Iris pigment epithelial cell (primary cell): ENCODE measurements at regions not wholly inside any gene's neighbourhood (a gene's known extent, or its start where the extent isn't known, plus 50 kb on each side); places are given as distances from the start of the nearest gene placed in this dataset.

ENCODE experiments used
- DNase-seq: peaks from one replicate; pipeline ENCODE4 v3.0.0-alpha.2; 2011; ENCODE audit warnings: low read depth

GRCh38 chr13:39803156-39803555 is 147.7 kb downstream of the COG6 start:
- no peak for DNase-seq

DNA sequence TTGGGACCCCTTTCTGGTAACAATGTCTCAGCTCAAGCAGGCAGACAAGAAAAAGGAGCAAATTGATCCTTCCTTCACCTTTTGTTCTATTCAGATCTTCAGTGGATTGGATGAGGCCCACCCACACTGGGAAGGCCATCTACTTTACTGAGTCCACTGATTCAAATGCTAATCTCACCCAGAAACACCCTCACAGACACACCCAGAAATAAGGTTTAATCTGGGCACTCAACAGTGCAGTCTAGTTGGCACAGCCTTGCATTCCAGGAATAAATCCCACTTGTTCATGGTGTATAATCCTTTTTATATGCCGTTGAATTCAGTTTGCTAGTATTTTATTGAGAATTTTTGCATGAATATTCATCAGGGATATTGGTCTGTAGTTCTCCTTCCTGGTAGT is 148.4 kb downstream of the COG6 start:
- DNase-seq: no peak

GRCh38 chr13:39804332-39805210 is 149.1 kb downstream of the COG6 start:
- no peak for DNase-seq

GRCh38 chr13:39809466-39809865 is 154.0 kb downstream of the COG6 start:
- no peak for DNase-seq

DNA sequence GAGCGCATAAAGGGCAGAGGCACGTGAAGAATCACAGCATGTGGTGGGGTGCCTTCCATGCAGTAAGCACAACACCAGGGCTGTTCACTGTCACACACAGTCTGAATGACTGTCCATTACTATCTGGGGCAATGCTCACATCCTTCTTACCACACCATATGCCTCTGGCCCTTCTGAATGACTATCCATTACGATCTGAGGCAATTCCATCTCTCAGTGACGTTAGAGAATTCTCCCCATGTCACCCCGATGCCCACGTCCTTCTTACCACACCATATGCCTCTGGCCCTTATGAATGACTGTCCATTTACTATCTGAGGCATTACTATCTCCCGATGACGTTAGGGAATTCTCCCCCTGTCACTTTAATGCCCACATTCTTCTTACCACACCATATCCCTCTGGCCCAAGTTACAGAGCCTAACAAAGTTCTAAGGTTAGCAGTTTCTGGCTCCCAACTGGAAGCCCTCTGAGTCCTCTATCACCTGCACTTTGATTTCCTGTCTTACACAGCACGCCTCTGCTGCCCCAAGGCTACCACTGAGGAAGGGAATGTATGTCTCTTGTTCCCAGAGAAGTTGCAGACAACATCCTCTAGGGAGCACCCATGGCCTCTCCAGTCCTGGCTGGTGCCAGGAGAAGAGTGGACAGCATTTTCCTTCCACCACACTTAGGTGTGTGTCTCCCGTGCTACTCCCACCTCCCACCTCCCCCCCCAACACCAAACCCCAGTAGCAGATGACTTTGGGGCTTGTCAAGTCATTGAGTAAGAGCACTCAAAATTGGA is 154.8 kb downstream of the COG6 start:
- peak; percentile 12 for DNase-seq

- DNase-seq: no peak
Observed at GRCh38 chr13:39811051-39811450, 155.6 kb downstream of the COG6 start.

- DNase-seq: no peak
Observed at GRCh38 chr13:39811696-39812095, 156.2 kb downstream of the COG6 start.

- DNase-seq: peak; percentile 63
Observed at GRCh38 chr13:39815345-39816111, 160.1 kb downstream of the COG6 start.

DNA sequence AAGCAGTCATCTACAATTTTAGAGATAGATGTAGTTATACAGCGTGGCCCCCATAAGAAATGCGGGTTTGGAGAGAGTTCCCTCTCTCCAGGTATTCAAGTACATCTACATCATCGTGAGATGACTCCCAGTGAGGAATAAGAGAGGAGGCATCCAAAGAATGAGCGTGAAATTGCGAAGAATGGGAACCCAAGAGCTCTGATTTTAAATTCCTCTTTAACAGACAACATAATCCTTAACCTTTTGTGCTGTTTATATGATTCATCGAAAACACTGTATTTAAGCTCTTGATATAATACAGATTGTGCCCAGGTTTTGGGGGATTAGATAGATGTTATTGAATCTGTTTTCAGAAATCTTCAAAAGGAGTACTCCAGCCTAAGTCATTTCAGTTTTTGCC is 161.5 kb downstream of the COG6 start:
- peak; percentile 98 for DNase-seq

- peak; percentile 99 for DNase-seq
Observed at GRCh38 chr13:39818953-39819352, 163.5 kb downstream of the COG6 start.

DNA sequence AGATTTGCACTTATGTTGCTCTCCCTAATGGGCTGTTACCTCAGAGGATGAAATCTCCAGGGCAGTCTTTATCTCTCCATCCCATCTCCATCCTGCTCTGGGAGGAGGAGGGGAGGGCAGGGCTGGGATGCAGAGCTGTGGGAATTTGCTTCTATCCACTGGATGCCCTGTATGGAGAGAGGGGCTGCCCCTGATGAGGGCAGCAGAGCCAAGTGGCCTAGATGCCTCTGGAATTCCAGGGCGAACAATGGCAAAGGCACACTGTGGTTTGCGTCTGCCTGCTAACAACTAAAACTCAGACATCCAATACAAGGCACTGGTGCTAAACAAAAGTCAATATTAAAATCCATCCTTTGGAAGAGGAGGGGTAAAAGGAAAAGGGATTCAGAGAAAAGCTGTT is 165.1 kb downstream of the COG6 start:
- DNase-seq: no peak

- DNase-seq: no peak
Observed at GRCh38 chr13:39821977-39822376, 166.5 kb downstream of the COG6 start.

DNA sequence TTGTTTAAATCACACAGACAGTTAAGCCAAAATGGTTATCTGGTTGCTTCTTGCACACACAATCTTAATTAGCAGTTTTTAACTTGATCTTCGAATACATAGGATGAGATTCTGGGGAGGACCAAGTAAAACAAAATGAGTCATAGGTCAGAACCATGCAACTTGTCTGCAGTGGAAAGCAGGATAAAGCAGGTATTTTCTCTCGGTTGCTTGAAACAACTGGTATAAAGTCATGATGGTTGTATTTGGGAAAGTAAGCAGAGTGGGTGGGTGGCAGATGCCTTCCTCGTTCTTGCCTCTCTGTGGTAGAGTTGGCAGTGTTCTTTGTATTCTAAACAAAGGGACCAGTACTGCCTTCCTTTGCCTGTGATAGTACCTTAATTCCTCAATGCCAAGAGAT is 167.0 kb downstream of the COG6 start:
- DNase-seq: peak; percentile 60

GRCh38 chr13:39823063-39823713 is 167.7 kb downstream of the COG6 start:
- DNase-seq: no peak

DNA sequence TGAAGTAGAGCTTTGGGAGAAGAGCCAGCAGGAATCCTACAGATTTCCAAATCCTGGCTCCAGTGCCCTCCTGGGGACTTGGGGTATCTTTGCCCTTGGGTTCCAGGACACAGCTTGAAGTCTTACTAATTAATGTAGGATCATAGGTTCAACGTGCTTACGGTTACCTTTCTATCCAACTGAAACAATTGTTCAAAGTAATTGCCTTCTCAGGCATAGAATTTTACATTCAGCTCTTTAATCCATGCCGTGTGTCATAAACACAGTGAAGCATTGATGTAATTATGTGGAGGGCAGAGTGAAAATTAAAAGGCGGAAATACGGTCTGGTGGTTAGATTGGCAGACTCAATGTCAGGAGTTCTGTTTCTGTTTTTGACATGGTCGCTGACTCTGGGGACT is 170.4 kb downstream of the COG6 start:
- no peak for DNase-seq

GRCh38 chr13:39835253-39835652 is 179.8 kb downstream of the COG6 start:
- DNase-seq: peak; percentile 15

- DNase-seq: no peak
Observed at GRCh38 chr13:39836038-39836437, 180.6 kb downstream of the COG6 start.

GRCh38 chr13:39837866-39838265 is 182.4 kb downstream of the COG6 start:
- DNase-seq: peak; percentile 28

- no peak for DNase-seq
Observed at GRCh38 chr13:39840201-39840600, 184.7 kb downstream of the COG6 start.

GRCh38 chr13:39847336-39847735 is 191.9 kb downstream of the COG6 start:
- DNase-seq: no peak

DNA sequence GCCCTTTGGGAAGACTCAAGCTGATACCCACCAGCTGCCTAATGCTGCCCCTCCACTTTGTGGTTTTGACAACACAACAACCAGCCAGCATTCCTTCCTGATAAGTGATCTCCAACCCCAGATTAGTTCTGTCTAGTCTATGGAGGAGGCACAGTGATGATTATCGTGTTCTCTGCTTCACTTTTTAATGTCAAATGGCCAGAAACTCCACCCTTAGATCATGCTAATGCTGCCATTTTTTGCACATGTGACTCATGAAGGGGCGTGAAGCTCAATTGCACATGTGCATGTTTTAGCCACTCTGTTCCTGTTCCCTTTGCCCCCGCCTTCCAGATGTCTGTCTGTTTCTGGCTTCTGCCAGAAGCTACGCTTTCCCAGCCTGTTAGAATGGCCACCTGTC is 199.8 kb downstream of the COG6 start:
- DNase-seq: no peak

DNA sequence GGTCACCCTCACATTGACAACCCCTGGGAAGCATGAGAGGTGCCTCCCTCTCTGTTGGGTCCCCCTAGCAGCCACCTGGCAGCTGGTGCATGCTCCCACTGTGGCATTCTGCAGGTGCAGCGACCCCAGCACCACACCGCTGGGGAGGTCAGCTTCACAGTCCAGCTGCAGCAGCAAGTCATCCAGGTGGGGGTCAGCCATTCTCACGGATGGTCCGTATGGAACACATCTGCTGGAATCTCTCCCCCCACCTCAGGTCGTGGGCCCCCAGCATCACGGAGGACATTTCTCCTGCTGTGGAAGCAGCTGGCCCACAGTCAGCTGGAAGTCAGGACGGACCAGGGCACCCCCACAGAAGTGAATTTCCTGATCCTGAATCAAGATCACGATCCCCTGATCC is 201.3 kb downstream of the COG6 start:
- DNase-seq: no peak
